Esophagus mucosa (tissue), 1 donor: ENCODE measurements at regions not wholly inside any gene's neighbourhood (a gene's known extent, or its start where the extent isn't known, plus 50 kb on each side); places are given as distances from the start of the nearest gene placed in this dataset.
"Not testable (repeated sequence)": the region's sequence is repeated elsewhere in the genome, so short reads cannot be mapped to it uniquely, and the experiment has no call there.

Experiments used
- ATAC-seq: fragments of 200-7000 bp; cut with Tn5 transposase; one replicate; pipeline ENCODE4 v1.9.1; 2020
- donor health status: DM: yes; HTN: yes; CAD: no.

DNA sequence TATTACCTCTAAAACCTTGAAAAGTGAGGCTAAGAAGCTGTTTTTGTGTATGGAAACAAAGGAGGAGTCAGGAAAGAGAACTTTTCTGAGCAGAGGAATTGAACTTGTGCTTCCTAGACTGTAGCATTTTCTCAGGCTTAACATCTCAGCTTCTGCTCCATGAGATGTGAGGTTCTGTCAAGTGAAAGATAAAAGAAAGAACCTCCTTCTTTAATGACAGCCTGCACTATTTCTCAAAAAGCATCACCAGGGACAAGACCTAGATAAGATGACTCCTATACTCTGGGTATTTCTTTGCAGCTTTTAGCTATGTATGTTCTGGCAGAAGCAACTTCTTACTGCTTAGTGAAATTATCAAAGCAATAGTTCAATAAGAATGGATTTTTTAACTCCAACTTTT lies 87.6 kb upstream of the KCNQ5 start:
- no peak for ATAC-seq

DNA sequence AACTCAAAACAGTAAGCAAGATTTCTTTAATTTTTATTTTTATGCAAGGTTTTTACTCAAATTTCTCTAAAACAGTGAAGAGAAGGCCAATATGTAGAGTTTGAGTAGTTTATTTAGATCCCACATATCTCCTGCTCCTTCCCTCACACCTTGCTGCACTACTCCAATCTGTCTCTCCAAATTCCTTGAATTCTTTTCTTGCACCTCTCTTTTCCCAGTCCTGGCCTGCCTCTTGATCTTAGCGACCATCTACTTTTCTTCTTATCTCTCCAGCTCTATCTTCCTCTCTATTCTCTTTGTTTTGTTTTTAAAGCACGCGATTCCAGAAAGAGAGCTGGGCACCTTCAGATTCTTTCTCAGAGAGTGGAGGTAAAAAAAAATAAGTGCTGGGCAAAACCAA lies 86.7 kb upstream of the KCNQ5 start:
- no peak for ATAC-seq

DNA sequence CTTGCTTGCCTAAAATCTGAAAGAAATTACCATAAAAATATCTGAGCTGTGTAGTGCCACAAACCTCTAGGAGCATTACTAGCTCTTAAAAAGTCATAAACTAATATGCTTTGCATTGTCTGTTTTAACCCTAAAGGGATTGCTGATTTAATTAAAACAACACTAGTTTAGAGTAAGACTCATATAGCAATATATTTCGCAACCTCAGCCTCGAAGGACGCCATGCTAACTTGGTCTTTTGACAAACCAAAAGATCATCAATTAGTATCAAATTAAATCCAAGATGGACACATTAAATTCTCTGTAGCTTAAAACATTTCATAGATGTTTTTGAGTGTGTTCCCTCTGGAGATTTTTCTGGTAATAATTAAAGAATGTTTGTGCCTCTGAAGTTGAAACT lies 74.8 kb upstream of the KCNQ5 start:
- no peak for ATAC-seq

DNA sequence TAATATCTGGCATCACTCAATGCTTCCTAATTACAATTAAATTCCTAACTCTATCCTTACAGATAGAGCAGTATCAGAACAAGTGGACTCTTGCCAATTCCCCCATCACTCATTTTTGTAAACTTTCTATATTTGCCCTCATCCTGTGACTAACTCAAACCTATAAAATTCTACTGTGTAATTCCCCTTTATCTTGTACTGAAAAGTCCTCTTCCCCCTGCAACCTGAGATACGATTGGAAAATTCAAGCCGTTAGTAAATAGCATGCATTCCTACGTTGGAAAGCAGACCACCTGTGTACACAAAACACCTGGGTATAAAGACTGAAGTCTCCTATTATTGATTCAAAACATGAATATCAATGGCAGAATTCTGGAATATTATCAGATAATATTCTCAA lies 70.4 kb upstream of the KCNQ5 start:
- ATAC-seq = no peak

DNA sequence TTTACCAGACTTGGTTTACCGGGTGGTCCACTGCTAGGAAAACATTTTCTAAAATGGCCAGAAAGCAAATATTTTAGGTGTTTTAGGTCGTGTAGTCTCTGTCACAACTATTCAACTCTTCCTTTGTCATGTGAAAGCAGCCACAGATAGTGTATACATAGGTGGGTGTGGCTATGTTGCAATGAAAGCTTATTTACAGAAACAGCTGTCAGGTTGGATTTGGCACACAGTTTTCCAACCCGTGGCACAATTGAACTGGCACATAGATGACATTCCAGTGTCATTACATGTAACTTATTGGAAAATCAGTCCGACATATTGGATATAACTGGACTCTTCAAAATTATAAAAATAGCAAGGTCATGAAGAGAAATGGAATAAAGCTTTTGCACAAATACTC lies 68.9 kb upstream of the KCNQ5 start:
- peak; percentile 73 for ATAC-seq

DNA sequence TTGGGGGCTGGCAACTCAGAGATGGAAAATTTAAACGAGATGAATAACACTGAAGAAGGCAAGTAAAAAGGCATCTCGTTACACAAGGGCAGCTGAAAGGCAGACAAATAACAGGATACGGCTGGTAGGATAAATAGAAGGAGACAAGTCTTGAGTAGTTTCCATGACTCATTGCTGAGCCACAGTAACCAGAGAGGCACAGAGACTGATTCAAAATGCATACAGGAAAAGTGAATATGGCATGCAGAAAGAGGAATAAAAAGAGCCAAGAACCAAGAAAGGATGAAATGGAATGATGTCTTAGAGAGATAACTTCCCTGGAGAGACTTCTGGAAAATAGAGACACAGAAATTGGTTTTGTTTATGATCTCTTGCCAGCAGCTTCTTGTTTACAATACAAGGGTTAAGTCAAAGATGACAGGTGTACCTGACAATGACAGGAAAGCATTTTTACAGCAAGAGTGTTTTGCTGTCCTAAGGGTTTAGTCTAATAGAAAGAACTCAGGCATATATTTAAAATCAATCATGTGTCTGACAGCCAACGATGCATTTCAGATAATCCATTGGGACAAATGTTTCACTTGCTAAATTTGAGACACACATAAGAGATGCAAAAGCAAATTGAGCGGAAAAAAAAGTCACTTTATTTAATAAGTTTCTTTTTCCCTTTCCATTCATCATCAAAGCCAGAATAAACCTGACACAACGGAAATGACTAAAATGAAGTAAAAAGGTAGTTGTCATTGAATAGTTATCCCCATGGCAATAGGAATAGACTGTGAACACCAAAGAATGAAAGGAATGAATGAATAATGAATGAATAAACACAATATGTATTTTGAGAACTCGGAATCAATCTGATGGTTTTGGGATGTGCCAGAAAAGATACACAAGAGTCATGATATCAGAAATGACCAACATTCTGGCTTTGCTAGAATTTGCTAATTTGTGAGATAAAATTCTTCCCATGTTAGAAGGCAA lies 68.0 kb upstream of the KCNQ5 start:
- ATAC-seq = peak; percentile 79

DNA sequence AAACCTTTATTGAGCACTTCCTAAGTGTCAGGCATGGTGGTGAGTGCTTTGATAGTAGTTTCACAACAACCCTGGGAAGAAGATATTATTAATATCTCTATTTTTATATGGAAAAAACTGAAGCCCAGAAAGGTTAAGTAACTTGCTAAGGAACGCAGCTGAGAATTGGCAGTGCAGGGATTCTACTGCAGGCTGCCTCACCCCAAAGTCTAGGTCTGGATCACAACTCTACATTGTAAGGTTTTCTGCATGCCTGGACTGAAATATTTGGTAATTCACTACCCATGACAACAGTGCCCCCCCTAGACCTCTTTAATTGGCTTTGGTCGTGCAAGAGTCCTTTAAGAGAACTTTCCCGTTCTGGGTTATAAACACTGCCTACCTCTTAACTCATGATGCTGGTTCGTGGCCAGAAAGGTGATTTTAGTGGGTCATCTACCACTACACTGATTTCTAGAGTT lies 67.1 kb upstream of the KCNQ5 start:
- ATAC-seq = no peak

DNA sequence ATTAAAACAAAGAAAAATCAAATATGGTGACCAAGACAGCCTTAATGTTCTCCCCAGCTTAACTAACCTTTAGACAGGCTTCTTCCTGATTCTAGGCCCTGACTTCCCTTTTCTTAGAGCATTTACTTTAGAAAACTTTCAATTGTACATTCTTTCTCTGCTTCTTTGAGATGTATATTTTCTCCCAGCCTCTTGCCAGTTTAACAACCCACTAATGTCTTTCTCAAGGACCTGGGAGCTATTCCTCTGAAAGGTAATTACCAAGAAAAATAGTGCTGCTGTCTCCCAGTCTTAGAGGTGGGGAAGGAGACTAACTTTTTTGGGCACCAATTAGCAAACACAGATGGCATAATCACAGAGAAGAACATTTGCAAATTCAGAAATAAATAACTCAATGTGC lies 62.8 kb upstream of the KCNQ5 start:
- ATAC-seq = no peak

DNA sequence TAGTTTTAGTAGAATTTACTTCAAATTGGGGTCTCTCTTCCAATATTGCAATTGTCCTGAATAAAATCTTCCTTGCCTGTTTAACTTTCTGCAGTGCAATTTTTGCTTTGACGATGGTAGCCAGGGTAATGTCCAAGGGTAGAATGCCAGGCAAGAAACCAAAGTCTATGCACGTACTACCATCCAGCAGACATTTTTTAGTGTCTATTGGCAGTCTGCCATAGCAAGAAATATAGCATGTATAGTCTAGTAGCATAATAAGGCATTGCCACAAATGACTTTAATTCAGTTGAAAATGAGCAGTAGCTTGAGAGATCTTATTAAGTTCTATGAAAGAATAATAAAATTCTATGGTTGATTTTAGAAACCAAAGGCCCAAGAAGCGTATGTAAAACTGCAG lies 62.3 kb upstream of the KCNQ5 start:
- ATAC-seq = no peak

DNA sequence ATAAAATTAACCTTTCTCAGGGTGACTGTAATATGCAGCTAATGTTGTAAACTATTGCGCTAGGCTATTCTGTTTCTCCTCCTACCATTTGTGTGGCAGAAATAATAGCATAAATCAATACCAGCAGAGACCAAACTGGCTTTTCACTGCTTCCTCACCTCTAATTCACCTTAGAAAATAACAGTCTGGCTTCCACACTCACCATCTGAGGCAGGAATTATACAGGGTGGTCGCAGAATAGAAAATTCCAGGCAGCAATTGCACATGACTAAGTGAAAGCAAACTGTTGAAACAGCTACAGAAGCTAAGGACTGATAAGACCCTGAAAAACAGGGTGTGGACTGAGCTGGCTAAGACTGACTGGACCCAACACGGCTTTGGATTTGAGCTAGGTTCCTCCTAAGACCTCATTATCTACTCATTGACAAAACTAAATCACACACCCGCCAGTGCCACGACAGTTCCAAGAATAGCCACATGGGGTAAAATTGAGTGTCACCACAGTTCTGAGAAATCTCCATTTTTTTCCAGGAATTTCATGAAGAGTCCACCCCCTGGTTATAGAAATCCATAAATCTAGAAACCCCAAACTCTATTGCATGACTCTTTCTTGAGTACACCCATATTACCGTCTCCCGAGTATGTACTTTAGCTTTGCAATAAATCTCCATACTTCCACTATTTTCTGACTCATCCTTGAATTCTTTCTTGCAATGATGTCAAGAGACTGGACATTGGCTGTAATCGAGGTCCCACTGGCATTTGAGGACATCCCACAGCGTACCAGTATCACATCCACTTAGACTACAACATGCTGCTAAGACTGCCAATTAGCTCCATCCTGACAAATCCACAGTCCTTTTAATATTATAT lies 60.9 kb upstream of the KCNQ5 start:
- ATAC-seq = no peak

DNA sequence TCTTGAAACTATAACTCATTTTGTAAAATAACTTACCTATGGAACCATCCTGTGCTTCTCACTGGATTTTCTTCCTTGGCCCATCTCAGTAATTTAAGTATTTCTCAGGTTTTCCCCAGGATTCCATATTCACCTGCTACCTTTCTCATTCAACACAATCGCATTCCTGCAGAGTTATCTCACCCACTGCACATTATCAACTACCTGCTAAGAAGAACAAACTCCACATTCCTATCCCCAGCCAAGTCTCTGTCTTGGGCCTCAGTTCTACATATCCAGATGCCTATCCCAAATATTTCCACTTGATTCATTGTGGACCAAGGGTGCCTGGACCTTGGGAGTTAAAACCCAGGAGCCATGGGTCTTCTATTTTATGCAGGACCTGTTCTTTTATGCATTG lies 60.2 kb upstream of the KCNQ5 start:
- no peak for ATAC-seq

DNA sequence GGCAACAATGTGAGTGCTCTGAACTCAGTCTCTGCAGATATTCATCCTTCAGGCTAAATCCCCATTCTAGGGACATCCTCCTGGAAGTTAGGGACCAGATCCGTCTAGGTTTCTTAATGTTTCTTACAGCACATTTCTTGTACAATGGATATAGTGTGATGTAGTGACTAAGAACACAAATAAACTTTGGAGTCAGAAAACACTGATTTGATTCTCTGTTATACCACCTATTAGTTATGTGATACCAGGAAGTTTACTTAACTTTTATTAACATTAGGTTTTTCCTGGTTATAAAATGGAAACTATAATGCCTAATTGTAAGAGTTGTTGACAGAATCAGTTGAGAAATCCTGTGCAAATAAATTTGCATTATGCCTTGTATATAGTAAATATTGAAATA lies 57.6 kb upstream of the KCNQ5 start:
- no peak for ATAC-seq

DNA sequence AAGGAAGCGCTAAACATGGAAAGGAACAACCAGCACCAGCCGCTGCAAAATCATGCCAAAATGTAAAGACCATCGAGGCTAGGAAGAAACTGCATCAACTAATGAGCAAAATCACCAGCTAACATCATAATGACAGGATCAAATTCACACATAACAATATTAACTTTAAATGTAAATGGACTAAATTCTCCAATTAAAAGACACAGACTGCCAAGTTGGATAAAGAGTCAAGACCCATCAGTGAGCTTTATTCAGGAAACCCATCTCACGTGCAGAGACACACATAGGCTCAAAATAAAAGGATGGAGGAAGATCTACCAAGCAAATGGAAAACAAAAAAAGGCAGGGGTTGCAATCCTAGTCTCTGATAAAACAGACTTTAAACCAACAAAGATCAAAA lies 49.9 kb upstream of the KCNQ5 start:
- not testable (repeated sequence) for ATAC-seq
